ENCODE measurements at regions not wholly inside any gene's neighbourhood (a gene's known extent, or its start where the extent isn't known, plus 50 kb on each side); places are given as distances from the start of the nearest gene placed in this dataset.

DNA sequence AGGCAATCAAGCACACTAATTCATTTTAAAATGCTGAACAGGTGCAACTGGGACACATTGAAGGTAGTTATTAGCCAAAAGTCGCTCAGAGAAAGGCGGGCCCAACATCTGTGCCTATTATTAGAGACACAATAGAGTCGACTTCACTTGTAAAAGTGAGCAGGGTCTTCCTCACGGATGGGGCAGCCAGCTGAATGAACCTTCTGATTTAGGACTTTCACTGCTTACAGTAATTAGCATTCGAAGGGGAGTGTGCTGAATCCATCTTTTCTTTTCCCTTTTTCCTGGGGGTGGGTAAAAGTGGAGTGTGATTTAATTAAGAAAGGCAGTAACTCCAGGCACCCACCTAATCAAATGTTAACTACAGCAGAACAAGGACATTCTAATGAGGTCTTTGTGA is 677.7 kb downstream of the DCDC2C start:
- no peak for TF ChIP-seq CTCF (IDR thresholded peaks at IDR 0.05 in 2 of 3, conservative IDR thresholded peaks at IDR 0.05 in 1 of 3; ENCODE audit: borderline replicate concordance in 1 of 3, insufficient read depth in 1 of 3, low read depth in 2 of 3, low read length in 2 of 3)
- TF ChIP-seq POLR2A (IDR thresholded peaks at IDR 0.05; ENCODE audit: borderline replicate concordance, extremely low read depth, insufficient read depth, insufficient read length) = no peak
- no peak for TF ChIP-seq YY1 (IDR thresholded peaks at IDR 0.05; ENCODE audit: extremely low read depth, insufficient replicate concordance, low read depth, low read length)
- no peak for TF ChIP-seq EZH2 (IDR thresholded peaks at IDR 0.05)
- TF ChIP-seq REST (IDR thresholded peaks at IDR 0.05; ENCODE audit: low read depth) = no peak
- TF ChIP-seq SIN3A (IDR thresholded peaks at IDR 0.05; ENCODE audit: low read depth) = no peak
- TF ChIP-seq ZNF274 (IDR thresholded peaks at IDR 0.05; ENCODE audit: low read depth, low read length) = no peak
- no peak for TF ChIP-seq TCF7L2 (IDR thresholded peaks at IDR 0.05; ENCODE audit: borderline replicate concordance, extremely low read depth, insufficient read depth, insufficient read length)
- TF ChIP-seq POLR2AphosphoS5 (IDR thresholded peaks at IDR 0.05; ENCODE audit: low read depth, low read length) = no peak
